ENCODE measurements at regions not wholly inside any gene's neighbourhood (a gene's known extent, or its start where the extent isn't known, plus 50 kb on each side); places are given as distances from the start of the nearest gene placed in this dataset.
A peak's percentile ranks its signal among the peaks of the same experiment; 100 is the strongest.

GRCh38 chr13:106918557-106918860 lies 350.6 kb upstream of the ARGLU1 start:
- Mint-ChIP-seq H3K4me3 (peak overlapping the region in 2 of 4 donors; percentile 72 to 75), H3K36me3 (no peaks in the 10 kb centered on the region), H3K9me3 (no peaks in the 10 kb centered on the region), H3K4me1 (peaks cover 0 to 10% (median 2%) of the 10 kb centered on the region in 4 donors), H3K27ac (no peak overlapping the region), H3K27me3 (peaks cover 10% of the 10 kb centered on the region)
- DNase-seq: no peak
- H3K4me1 ChIP-seq (ENCODE audit: control insufficient read depth, insufficient read depth, low read length, poor library complexity, severe bottlenecking): peaks cover 4% of the 10 kb centered on the region
- no peak for ATAC-seq (ENCODE audit: low read depth in 2 of 2)
- no peaks in the 10 kb centered on the region for H3K9me3 ChIP-seq (ENCODE audit: control insufficient read depth in 2 of 2, low read length in 2 of 2)
- no peaks in the 10 kb centered on the region for H3K36me3 ChIP-seq (ENCODE audit: control insufficient read depth, insufficient read depth, low read length)
- no peak overlapping the region for H3K27ac ChIP-seq (ENCODE audit: insufficient read depth, low read length, poor library complexity, severe bottlenecking)
- no peak overlapping the region for H3K4me3 ChIP-seq (ENCODE audit: low read depth, low read length)
- H3K27me3 ChIP-seq (ENCODE audit: control insufficient read depth, insufficient read depth, low read length): peaks cover 3% of the 10 kb centered on the region

- Histone ChIP-seq H3K27ac (ENCODE audit: insufficient read depth, low read length, poor library complexity, severe bottlenecking) (no peak overlapping the region), H3K27me3 (ENCODE audit: control insufficient read depth, insufficient read depth, low read length) (peaks cover 3% of the 10 kb centered on the region), H3K4me1 (ENCODE audit: control insufficient read depth, insufficient read depth, low read length, poor library complexity, severe bottlenecking) (peaks cover 4% of the 10 kb centered on the region), H3K36me3 (ENCODE audit: control insufficient read depth, insufficient read depth, low read length) (no peaks in the 10 kb centered on the region), H3K9me3 (ENCODE audit: control insufficient read depth in 2 of 2, low read length in 2 of 2) (no peaks in the 10 kb centered on the region), H3K4me3 (ENCODE audit: low read depth, low read length) (peak overlapping the region; percentile 37)
- H3K9me3 Mint-ChIP-seq: peaks cover 0 to 1% (median 0%) of the 10 kb centered on the region in 7 donors
- H3K27ac Mint-ChIP-seq: no peak overlapping the region
- peaks cover 10% of the 10 kb centered on the region for H3K27me3 Mint-ChIP-seq
- ATAC-seq (ENCODE audit: low read depth in 2 of 2): peak; percentile 74 to 82
- H3K4me1 Mint-ChIP-seq: peaks cover 0 to 10% (median 2%) of the 10 kb centered on the region in 4 donors
- no peaks in the 10 kb centered on the region for H3K36me3 Mint-ChIP-seq
- DNase-seq: peak; percentile 6 to 63 (median 51)
- peak overlapping the region in 3 of 4 donors; percentile 68 to 75 (median 72) for H3K4me3 Mint-ChIP-seq
Observed at GRCh38 chr13:106917673-106918556, 350.0 kb upstream of the ARGLU1 start.

GRCh38 chr13:106917024-106917571 lies 349.2 kb upstream of the ARGLU1 start:
- ATAC-seq (ENCODE audit: low read depth in 2 of 2): no peak
- Mint-ChIP-seq H3K36me3 (no peaks in the 10 kb centered on the region), H3K4me1 (peaks cover 0 to 10% (median 2%) of the 10 kb centered on the region in 4 donors), H3K9me3 (peaks cover 0 to 1% (median 0%) of the 10 kb centered on the region in 7 donors), H3K27me3 (peaks cover 14% of the 10 kb centered on the region), H3K4me3 (peak overlapping the region in 3 of 4 donors; percentile 55 to 72 (median 63)), H3K27ac (no peak overlapping the region)
- Histone ChIP-seq H3K27ac (ENCODE audit: insufficient read depth, low read length, poor library complexity, severe bottlenecking) (no peak overlapping the region), H3K27me3 (ENCODE audit: control insufficient read depth, insufficient read depth, low read length) (peaks cover 3% of the 10 kb centered on the region), H3K4me1 (ENCODE audit: control insufficient read depth, insufficient read depth, low read length, poor library complexity, severe bottlenecking) (peaks cover 4% of the 10 kb centered on the region), H3K36me3 (ENCODE audit: control insufficient read depth, insufficient read depth, low read length) (no peaks in the 10 kb centered on the region), H3K9me3 (ENCODE audit: control insufficient read depth in 2 of 2, low read length in 2 of 2) (no peaks in the 10 kb centered on the region), H3K4me3 (ENCODE audit: low read depth, low read length) (no peak overlapping the region)
- DNase-seq: no peak

- H3K4me1 Mint-ChIP-seq: peaks cover 0 to 10% (median 2%) of the 10 kb centered on the region in 4 donors
- no peak overlapping the region for H3K4me3 ChIP-seq (ENCODE audit: low read depth, low read length)
- no peaks in the 10 kb centered on the region for H3K36me3 Mint-ChIP-seq
- no peaks in the 10 kb centered on the region for H3K36me3 ChIP-seq (ENCODE audit: control insufficient read depth, insufficient read depth, low read length)
- H3K27me3 Mint-ChIP-seq: peaks cover 14% of the 10 kb centered on the region
- no peaks in the 10 kb centered on the region for H3K9me3 ChIP-seq (ENCODE audit: control insufficient read depth in 2 of 2, low read length in 2 of 2)
- peaks cover 0 to 1% (median 0%) of the 10 kb centered on the region in 7 donors for H3K9me3 Mint-ChIP-seq
- ATAC-seq (ENCODE audit: low read depth in 2 of 2): no peak
- peaks cover 3% of the 10 kb centered on the region for H3K27me3 ChIP-seq (ENCODE audit: control insufficient read depth, insufficient read depth, low read length)
- DNase-seq: no peak
- peaks cover 4% of the 10 kb centered on the region for H3K4me1 ChIP-seq (ENCODE audit: control insufficient read depth, insufficient read depth, low read length, poor library complexity, severe bottlenecking)
- no peak overlapping the region for H3K27ac ChIP-seq (ENCODE audit: insufficient read depth, low read length, poor library complexity, severe bottlenecking)
- H3K4me3 Mint-ChIP-seq: peak overlapping the region in 3 of 4 donors; percentile 43 to 63 (median 55)
- no peak overlapping the region for H3K27ac Mint-ChIP-seq
Observed at GRCh38 chr13:106916329-106916976, 348.5 kb upstream of the ARGLU1 start.

- H3K27ac Mint-ChIP-seq: no peak overlapping the region
- DNase-seq (no peak), ATAC-seq (ENCODE audit: low read depth in 2 of 2) (no peak)
- no peaks in the 10 kb centered on the region for H3K9me3 ChIP-seq (ENCODE audit: control insufficient read depth in 2 of 2, low read length in 2 of 2)
- no peaks in the 10 kb centered on the region for H3K36me3 ChIP-seq (ENCODE audit: control insufficient read depth, insufficient read depth, low read length)
- peaks cover 0 to 1% (median 0%) of the 10 kb centered on the region in 7 donors for H3K9me3 Mint-ChIP-seq
- peaks cover 0 to 10% (median 2%) of the 10 kb centered on the region in 4 donors for H3K4me1 Mint-ChIP-seq
- H3K4me1 ChIP-seq (ENCODE audit: control insufficient read depth, insufficient read depth, low read length, poor library complexity, severe bottlenecking): peaks cover 4% of the 10 kb centered on the region
- no peak overlapping the region for H3K4me3 ChIP-seq (ENCODE audit: low read depth, low read length)
- peaks cover 3% of the 10 kb centered on the region for H3K27me3 ChIP-seq (ENCODE audit: control insufficient read depth, insufficient read depth, low read length)
- no peak overlapping the region for H3K27ac ChIP-seq (ENCODE audit: insufficient read depth, low read length, poor library complexity, severe bottlenecking)
- no peak overlapping the region for H3K4me3 Mint-ChIP-seq
- H3K27me3 Mint-ChIP-seq: peaks cover 14% of the 10 kb centered on the region
- no peaks in the 10 kb centered on the region for H3K36me3 Mint-ChIP-seq
Observed at GRCh38 chr13:106915146-106915545, 347.2 kb upstream of the ARGLU1 start.

- Histone ChIP-seq H3K36me3 (ENCODE audit: control insufficient read depth, insufficient read depth, low read length) (no peaks in the 10 kb centered on the region), H3K27me3 (ENCODE audit: control insufficient read depth, insufficient read depth, low read length) (no peaks in the 10 kb centered on the region), H3K9me3 (ENCODE audit: control insufficient read depth in 2 of 2, low read length in 2 of 2) (no peaks in the 10 kb centered on the region), H3K4me1 (ENCODE audit: control insufficient read depth, insufficient read depth, low read length, poor library complexity, severe bottlenecking) (no peaks in the 10 kb centered on the region), H3K27ac (ENCODE audit: insufficient read depth, low read length, poor library complexity, severe bottlenecking) (no peak overlapping the region), H3K4me3 (ENCODE audit: low read depth, low read length) (no peak overlapping the region)
- H3K36me3 Mint-ChIP-seq: no peaks in the 10 kb centered on the region
- H3K27ac Mint-ChIP-seq: no peak overlapping the region
- H3K4me1 Mint-ChIP-seq: no peaks in the 10 kb centered on the region
- DNase-seq: no peak
- peaks cover 9% of the 10 kb centered on the region for H3K27me3 Mint-ChIP-seq
- H3K4me3 Mint-ChIP-seq: no peak overlapping the region
- ATAC-seq (ENCODE audit: low read depth in 2 of 2): no peak
- H3K9me3 Mint-ChIP-seq: peaks cover 0 to 2% (median 1%) of the 10 kb centered on the region in 7 donors
Observed at GRCh38 chr13:106911627-106912026, 343.7 kb upstream of the ARGLU1 start.

GRCh38 chr13:106911020-106911419 lies 343.1 kb upstream of the ARGLU1 start:
- no peaks in the 10 kb centered on the region for H3K36me3 Mint-ChIP-seq
- ATAC-seq (ENCODE audit: low read depth in 2 of 2): no peak
- H3K27ac Mint-ChIP-seq: no peak overlapping the region

More at GRCh38 chr13:106911020-106911419, 343.1 kb upstream of the ARGLU1 start:
- Histone ChIP-seq H3K4me3 (ENCODE audit: low read depth, low read length) (no peak overlapping the region), H3K9me3 (ENCODE audit: control insufficient read depth in 2 of 2, low read length in 2 of 2) (no peaks in the 10 kb centered on the region), H3K27me3 (ENCODE audit: control insufficient read depth, insufficient read depth, low read length) (no peaks in the 10 kb centered on the region), H3K27ac (ENCODE audit: insufficient read depth, low read length, poor library complexity, severe bottlenecking) (no peak overlapping the region), H3K36me3 (ENCODE audit: control insufficient read depth, insufficient read depth, low read length) (no peaks in the 10 kb centered on the region), H3K4me1 (ENCODE audit: control insufficient read depth, insufficient read depth, low read length, poor library complexity, severe bottlenecking) (no peaks in the 10 kb centered on the region)
- Mint-ChIP-seq H3K4me1 (no peaks in the 10 kb centered on the region), H3K27me3 (peaks cover 9% of the 10 kb centered on the region), H3K9me3 (peaks cover 0 to 2% (median 1%) of the 10 kb centered on the region in 7 donors), H3K4me3 (peak overlapping the region in 1 of 4 donors; percentile 7)
- no peak for DNase-seq

Measured in CD4-positive, CD25-positive, alpha-beta regulatory T cell (primary cell).